GM18505 (cell line): ENCODE measurements at regions not wholly inside any gene's neighbourhood (a gene's known extent, or its start where the extent isn't known, plus 50 kb on each side); places are given as distances from the start of the nearest gene placed in this dataset.

Experiments
- ATAC-seq: cut with Tn5 transposase; IDR thresholded peaks from one replicate; pipeline ENCODE4 v1.9.1; 2021; ENCODE audit not compliant: unreplicated experiment
- POLR2A ChIP-seq: IDR thresholded peaks from 4 replicates; pipeline ENCODE4 v1.6.1; 2011; ENCODE audit warnings: borderline replicate concordance; ENCODE audit not compliant: insufficient read depth, insufficient read length; ENCODE audit errors: extremely low read depth

- no peak for TF ChIP-seq POLR2A
- no peak for ATAC-seq
Observed at GRCh38 chrX:148193759-148194158, 212.6 kb downstream of the FMR1NB start.

GRCh38 chrX:148203531-148203930 lies 222.4 kb downstream of the FMR1NB start:
- ATAC-seq: no peak
- no peak for TF ChIP-seq POLR2A

GRCh38 chrX:148204195-148204594 lies 223.1 kb downstream of the FMR1NB start:
- no peak for TF ChIP-seq POLR2A
- ATAC-seq: no peak

- ATAC-seq: no peak
Observed at GRCh38 chrX:148214786-148215185, 233.6 kb downstream of the FMR1NB start.

GRCh38 chrX:148215726-148216125 lies 234.6 kb downstream of the FMR1NB start:
- ATAC-seq: no peak
- TF ChIP-seq POLR2A: no peak

More at GRCh38 chrX:148214786-148215185, 233.6 kb downstream of the FMR1NB start:
- TF ChIP-seq POLR2A: no peak

- ATAC-seq: no peak
- no peak for TF ChIP-seq POLR2A
Observed at GRCh38 chrX:148223361-148223760, 242.2 kb downstream of the FMR1NB start.

- ATAC-seq: no peak
- no peak for TF ChIP-seq POLR2A
Observed at GRCh38 chrX:148228521-148228920, 247.4 kb downstream of the FMR1NB start.

GRCh38 chrX:148229801-148230303 lies 248.7 kb downstream of the FMR1NB start:
- TF ChIP-seq POLR2A: no peak

GRCh38 chrX:148259990-148260389 lies 240.4 kb upstream of the AFF2 start:
- no peak for TF ChIP-seq POLR2A
- no peak for ATAC-seq

More at GRCh38 chrX:148229801-148230303, 248.7 kb downstream of the FMR1NB start:
- ATAC-seq: no peak

- no peak for TF ChIP-seq POLR2A
- ATAC-seq: no peak
Observed at GRCh38 chrX:148265829-148266228, 234.6 kb upstream of the AFF2 start.

- ATAC-seq: no peak
- no peak for TF ChIP-seq POLR2A
Observed at GRCh38 chrX:148268673-148269072, 231.7 kb upstream of the AFF2 start.

GRCh38 chrX:148269513-148269912 lies 230.9 kb upstream of the AFF2 start:
- TF ChIP-seq POLR2A: no peak
- no peak for ATAC-seq

GRCh38 chrX:148270499-148270898 lies 229.9 kb upstream of the AFF2 start:
- ATAC-seq: no peak
- no peak for TF ChIP-seq POLR2A

GRCh38 chrX:148271263-148271662 lies 229.2 kb upstream of the AFF2 start:
- ATAC-seq: no peak

GRCh38 chrX:148281920-148282319 lies 218.5 kb upstream of the AFF2 start:
- TF ChIP-seq POLR2A: no peak
- no peak for ATAC-seq

More at GRCh38 chrX:148271263-148271662, 229.2 kb upstream of the AFF2 start:
- no peak for TF ChIP-seq POLR2A
